GM12892 (cell line): ENCODE measurements at regions not wholly inside any gene's neighbourhood (a gene's known extent, or its start where the extent isn't known, plus 50 kb on each side); places are given as distances from the start of the nearest gene placed in this dataset.

ENCODE experiments used
- POLR2A ChIP-seq: IDR thresholded peaks from 2 replicates; pipeline ENCODE4 v1.6.1; 2011; ENCODE audit warnings: low read depth, low read length, control low read depth
- TAF1 ChIP-seq: IDR thresholded peaks from 2 replicates; pipeline ENCODE4 v1.6.1; 2011; ENCODE audit warnings: low read depth, mild to moderate bottlenecking, control low read depth, low read length, borderline replicate concordance

- TF ChIP-seq POLR2A, result no peak
- no peak for TF ChIP-seq TAF1
Measured at GRCh38 chr6:79776076-79776475, 144.9 kb downstream of the SH3BGRL2 start.
